GM19455 (cell line): ENCODE measurements at regions not wholly inside any gene's neighbourhood (a gene's known extent, or its start where the extent isn't known, plus 50 kb on each side); places are given as distances from the start of the nearest gene placed in this dataset.

Experiments used
- ATAC-seq: cut with Tn5 transposase; IDR thresholded peaks from one replicate; pipeline ENCODE4 v1.9.1; 2021; ENCODE audit not compliant: unreplicated experiment

GRCh38 chr4:24248674-24249630, 335.4 kb downstream of the DHX15 start:
- no peak for ATAC-seq

- no peak for ATAC-seq
Measured at GRCh38 chr4:24245491-24245820, 338.9 kb downstream of the DHX15 start.

DNA sequence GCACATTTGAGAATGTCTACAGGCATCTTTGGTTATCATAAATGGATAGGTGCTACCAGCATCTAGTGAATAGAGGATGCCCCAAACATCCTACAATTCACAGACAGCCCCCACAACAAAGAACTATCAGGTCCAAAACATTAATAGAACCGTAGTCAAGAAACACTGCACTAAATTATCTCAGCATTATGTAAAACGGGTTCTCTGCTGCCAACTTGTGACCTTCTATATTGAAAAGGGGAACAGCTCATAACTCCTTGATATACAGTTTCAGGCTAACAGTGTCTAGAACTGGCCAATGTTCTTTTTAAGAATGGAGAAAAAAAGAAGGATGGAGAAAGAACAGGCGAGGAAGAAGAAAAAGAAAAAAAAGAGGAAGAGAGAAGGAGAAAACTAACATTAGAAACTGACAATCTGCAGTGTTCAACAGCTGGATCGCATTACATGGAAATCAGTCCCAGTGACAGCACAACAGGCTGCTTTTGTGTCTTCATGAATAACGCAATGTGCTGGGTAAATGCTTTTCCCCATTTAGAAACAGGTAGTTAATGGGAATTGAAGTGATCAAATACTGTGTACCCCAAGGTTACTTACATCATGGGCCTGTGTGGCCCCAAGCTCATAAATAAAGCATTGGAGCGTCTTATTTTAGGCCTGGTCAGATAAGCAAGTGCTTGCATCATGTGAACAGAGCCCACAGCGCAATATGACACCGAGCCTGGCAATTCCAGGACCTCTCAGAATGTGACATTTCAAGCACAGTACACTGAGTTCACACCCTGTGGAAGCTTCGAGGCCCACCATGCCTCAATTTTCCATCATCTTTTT, 339.5 kb downstream of the DHX15 start:
- ATAC-seq = no peak

DNA sequence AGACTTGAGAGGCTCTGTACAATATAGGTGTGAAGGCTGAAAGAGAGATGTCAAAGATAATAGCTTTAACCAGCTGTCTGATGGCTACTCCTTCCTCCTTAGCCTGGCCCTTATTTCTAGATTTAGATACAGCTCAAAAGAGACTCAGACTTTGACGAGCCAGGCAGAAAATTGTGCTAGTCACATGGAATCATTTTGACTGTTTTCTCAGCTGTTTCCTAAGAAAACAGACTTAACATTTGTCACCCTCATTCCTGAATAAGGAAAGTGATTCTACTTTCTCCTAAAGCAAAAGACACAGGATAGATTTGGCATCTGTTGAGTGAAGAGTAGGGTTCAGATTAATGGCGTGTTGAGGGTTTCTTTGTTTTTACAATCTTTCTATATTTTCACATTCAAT, 340.7 kb downstream of the DHX15 start:
- no peak for ATAC-seq

DNA sequence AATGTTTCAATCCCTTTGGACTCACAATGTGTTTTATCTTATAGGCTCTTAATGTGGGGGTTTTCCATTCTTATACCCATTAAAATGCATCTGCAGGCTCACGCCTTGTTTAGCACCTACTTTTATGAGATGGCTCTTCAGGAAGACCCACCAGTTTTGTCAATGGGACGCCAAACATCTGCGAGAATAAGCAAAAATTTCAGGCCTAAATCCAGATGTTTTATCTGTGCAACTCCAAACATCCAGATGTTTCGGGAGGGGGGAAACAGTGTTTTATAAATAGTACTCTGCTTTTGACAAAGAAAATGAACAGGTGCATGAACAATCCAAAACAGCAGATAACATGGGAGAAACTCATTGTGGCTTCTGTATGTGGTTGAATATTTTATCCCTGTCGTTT, 342.8 kb downstream of the DHX15 start:
- no peak for ATAC-seq

DNA sequence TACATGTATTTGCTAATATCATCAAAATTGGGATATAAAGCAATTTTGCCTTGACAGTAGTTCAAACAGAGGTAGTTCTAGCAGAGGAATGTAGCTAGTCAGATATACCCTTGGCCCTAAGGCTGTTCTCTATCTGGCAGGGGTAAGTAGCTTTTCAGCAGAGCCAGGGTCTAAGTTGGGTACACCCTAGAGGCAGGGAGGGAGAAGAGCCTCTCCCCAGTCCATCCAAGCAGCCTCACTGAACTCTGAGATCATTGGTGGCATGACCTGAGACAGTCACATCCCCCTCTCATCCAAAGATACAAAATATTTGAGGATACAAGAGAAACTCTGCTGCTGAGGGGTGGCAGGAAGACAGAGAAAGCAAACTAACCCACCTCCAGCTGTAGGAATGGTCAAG, 343.7 kb downstream of the DHX15 start:
- no peak for ATAC-seq

DNA sequence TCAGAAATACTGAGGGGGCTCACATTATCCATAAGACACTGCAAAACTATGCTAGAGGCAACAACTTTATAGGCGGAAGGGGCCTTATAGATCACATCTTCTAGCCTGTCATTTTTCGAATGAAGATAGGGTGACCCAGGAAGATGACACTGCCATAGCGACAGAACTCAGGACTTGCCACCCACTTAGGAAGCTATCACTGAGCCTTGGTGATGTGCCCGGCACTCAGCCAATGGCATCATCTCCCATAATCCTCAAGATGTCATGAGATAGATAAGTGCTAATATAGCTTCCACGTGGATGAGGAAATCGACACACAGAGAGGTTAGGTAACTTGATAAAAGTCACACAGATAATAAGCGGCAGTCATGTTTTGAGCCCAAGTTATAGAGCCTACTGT, 346.6 kb downstream of the DHX15 start:
- ATAC-seq = no peak

DNA sequence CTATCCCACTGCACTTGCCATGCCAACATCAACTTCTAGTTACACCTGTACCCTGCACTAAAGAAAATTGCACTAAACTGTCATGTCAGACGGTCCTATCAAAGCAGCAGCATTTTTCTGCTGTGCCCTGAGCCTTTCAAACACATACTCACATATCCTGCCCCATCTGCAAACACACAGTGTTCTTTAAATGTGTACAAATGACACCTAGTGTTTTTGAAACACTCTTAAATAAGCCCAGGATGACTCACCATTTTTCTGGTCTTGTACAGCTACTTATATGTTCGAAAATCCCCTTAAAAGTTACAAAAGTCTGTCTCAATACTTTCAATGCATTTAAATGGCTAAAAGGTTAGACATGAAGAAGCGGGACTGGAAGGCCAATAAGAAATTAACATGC, 346.7 kb upstream of the PPARGC1A start:
- ATAC-seq = no peak

DNA sequence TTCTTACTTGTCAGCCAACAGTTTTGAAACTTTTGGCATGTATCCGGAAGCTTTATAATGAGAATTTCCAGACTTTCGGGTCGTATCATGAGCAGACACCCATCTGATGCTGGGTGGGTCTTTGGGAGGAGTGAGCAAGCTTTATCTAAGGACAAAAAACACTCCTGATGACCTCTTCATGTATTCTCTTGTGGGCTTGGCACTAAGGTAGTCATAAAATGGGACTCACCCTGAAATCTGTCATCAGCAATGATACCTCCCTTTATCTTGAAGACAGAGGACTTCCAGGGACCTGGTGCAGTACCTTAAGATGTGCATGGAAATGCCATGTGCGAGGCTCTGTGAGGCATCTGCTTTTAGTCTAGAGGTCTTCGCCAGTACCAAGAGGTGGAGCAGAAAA, 346.3 kb upstream of the PPARGC1A start:
- no peak for ATAC-seq

- ATAC-seq = no peak
Measured at GRCh38 chr4:24235618-24236017, 345.8 kb upstream of the PPARGC1A start.

DNA sequence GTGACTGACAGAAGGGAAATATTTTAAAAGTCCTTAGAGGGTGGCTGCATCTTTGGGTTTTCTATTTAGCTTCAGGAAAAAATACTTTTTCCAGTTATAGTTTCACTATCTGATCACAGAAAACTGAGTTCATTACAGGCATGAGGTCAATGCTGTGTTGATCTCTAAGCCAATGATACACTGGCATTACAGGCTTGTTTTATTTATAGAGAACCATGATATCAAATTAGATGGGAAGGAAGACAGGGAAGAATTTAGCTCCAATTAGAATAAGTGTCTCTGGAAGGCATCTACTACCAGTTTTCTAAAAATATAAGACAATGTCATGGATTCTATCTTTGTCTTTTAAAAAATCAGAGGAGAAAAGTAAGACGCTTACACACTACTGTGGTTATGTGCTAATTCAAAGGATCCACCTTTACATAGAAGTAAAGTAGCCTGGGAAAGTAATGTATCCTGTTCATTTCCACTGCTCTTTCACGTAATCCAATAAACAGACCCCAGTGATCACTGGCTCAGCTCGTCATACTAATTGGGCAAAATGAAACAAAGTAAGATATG, 344.5 kb upstream of the PPARGC1A start:
- no peak for ATAC-seq

DNA sequence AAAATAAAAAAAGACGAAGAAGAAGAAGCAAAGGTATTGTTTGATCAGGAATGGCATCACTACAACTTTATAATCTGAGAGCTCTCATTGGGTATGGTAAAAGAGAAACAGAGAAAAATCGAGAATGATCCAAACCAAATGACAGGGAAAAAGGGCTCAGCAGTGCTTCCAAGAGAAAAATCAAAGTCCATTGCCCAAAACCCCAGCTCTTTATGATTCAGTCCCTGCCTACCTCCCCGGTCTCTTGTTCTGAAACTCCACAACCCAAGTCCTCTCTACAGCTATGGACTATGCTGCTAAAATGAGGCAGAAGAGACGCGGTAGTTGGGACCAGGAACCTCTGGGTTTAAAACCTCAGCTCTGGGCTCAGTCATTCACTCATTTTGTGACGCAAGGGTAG, 341.1 kb upstream of the PPARGC1A start:
- ATAC-seq = no peak

DNA sequence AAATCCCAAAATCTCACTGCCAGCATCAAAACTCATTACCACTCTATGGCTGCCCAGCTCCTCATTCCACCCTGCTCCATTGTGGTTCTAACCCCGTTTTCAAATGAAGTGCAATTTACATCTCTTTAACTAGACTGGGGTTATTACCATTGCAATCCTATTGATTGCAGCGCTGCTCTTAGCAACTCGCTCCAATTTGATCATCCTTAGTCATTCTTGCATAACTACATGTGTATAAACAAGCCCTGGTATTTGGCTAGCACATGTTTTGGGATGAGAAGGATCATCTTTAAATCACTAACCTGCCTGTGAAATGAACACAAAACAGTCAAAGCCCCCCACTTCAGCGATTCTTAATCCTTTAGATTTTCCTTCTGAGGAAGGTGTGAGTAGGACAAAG, 340.1 kb upstream of the PPARGC1A start:
- ATAC-seq = no peak

- no peak for ATAC-seq
Measured at GRCh38 chr4:24228692-24229091, 338.8 kb upstream of the PPARGC1A start.

- ATAC-seq = no peak
Measured at GRCh38 chr4:24226667-24227066, 336.8 kb upstream of the PPARGC1A start.

DNA sequence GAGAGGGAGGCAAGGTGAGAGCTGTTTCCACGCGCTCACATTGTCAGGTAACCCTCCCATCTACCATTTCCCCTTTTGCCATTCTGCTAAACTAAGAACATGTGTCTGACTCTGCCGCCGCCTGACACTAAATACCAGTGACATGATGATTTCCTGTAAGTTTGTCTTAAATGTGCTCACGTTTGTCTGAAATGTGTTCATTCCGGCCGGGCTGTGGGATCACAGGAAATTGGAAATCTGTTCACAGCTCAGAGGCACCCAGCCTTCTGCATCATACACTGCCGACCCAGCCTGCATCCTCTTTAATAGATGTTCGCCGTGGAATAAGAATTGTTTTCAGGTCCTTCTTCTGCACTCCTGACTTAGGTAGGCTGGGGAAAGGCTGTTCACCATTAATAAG, 336.2 kb upstream of the PPARGC1A start:
- no peak for ATAC-seq

GRCh38 chr4:24224446-24224845, 334.6 kb upstream of the PPARGC1A start:
- no peak for ATAC-seq

DNA sequence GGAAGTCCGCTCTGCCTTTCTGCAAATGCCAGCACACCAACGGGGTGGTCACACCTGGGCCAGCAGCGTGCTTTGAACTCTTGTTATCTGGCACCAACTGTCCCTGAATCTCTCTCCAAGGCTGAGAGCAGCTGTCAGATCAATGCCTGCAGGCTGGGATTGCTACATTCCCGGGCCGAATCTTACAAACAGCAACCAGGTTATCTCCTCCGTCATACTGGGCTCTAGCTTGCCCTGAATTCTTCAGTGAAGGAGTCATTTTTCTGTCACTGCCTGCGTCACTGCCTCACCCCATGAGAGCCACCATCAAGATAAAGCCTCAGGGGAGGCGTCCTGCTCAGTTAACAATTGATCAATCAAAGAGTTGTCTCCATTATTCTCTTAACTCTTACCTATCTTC, 329.4 kb upstream of the PPARGC1A start:
- ATAC-seq = no peak

DNA sequence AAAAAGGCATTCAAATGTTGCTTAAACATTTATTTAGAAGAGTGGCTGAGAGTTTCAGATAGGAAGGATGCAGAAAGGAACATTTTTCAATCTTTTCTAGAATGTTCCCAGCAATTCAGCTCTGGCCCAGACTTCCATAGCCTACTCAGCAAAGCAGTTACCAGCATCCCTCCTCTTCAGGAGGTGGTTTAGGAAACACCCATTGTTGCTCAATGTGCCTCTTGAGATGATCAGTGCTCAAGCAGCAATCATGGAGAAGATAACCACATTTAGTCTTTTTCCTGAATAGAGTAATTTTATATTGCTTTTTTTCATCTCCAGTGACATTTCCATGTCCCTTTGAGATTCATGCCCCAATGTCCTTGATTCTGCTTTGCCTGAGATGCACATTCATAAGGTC, 328.7 kb upstream of the PPARGC1A start:
- ATAC-seq = no peak

GRCh38 chr4:24214796-24215195, 324.9 kb upstream of the PPARGC1A start:
- ATAC-seq = no peak

DNA sequence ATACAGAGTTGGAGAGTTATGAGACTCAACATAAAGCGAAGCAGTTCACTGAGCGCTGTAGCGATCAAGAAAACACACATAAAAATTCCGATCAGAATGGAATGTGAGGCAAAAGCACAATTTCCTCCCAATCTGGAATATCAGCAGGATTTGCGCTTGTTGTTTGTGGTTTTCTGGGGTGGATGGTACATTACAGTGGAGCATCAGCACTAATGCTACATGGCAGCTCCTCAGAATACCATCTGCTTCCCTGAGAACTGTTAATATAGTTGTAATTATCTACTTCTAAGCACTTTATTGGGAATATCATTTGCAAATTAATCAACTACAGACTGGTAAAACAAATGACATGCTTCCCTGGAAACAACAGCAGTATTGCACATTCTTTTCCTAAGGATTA, 324.1 kb upstream of the PPARGC1A start:
- no peak for ATAC-seq

DNA sequence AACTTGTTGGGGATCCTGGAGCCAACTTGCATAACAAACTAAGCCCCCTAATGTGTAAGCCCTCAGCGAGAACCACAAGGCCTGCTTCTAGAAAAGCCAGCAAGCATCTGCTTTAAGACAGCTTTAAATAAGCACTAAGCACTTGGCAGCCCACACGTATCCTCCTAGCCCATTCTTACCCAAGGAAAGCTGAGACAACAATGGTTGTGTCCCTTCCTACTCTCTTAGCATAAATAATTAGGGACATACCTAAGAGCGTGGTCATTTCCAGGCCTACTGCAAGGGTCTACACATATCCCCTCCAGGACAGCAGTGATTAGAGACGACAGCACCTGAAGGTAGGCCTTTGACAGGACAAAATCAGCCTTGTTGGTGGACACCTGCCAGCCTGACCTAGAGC, 322.8 kb upstream of the PPARGC1A start:
- no peak for ATAC-seq
